GM12875 (cell line): ENCODE measurements at regions not wholly inside any gene's neighbourhood (a gene's known extent, or its start where the extent isn't known, plus 50 kb on each side); places are given as distances from the start of the nearest gene placed in this dataset.

Experiments used
- H3K4me3 ChIP-seq: one replicate; pipeline ENCODE4 v1.5.1; 2011; ENCODE audit warnings: low read depth, low read length, control low read depth
- CTCF ChIP-seq: IDR thresholded peaks from 2 replicates; pipeline ENCODE4 v1.5.1; 2011; ENCODE audit warnings: low read depth, mild to moderate bottlenecking, control low read depth, inconsistent platforms, low read length, moderate library complexity, borderline replicate concordance; ENCODE audit not compliant: insufficient read depth

- H3K4me3 ChIP-seq: no peak overlapping the region
- TF ChIP-seq CTCF: no peak
Measured at GRCh38 chr20:22232923-22233322, 351.4 kb downstream of the FOXA2 start.

GRCh38 chr20:22232473-22232872, 351.9 kb downstream of the FOXA2 start:
- no peak for TF ChIP-seq CTCF

GRCh38 chr20:22226849-22227700, 357.3 kb downstream of the FOXA2 start:
- H3K4me3 ChIP-seq: no peak overlapping the region
- TF ChIP-seq CTCF: no peak

More at GRCh38 chr20:22232473-22232872, 351.9 kb downstream of the FOXA2 start:
- no peak overlapping the region for H3K4me3 ChIP-seq

- no peak for TF ChIP-seq CTCF
- no peak overlapping the region for H3K4me3 ChIP-seq
Measured at GRCh38 chr20:22223236-22223635, 361.1 kb downstream of the FOXA2 start.

GRCh38 chr20:22217712-22218352, 366.5 kb downstream of the FOXA2 start:
- no peak overlapping the region for H3K4me3 ChIP-seq
- TF ChIP-seq CTCF: no peak

- no peak overlapping the region for H3K4me3 ChIP-seq
- no peak for TF ChIP-seq CTCF
Measured at GRCh38 chr20:22216984-22217383, 367.4 kb downstream of the FOXA2 start.

GRCh38 chr20:22214296-22214695, 370.1 kb downstream of the FOXA2 start:
- TF ChIP-seq CTCF: no peak

More at GRCh38 chr20:22214296-22214695, 370.1 kb downstream of the FOXA2 start:
- H3K4me3 ChIP-seq: no peak overlapping the region
